ENCODE measurements at regions not wholly inside any gene's neighbourhood (a gene's known extent, or its start where the extent isn't known, plus 50 kb on each side); places are given as distances from the start of the nearest gene placed in this dataset.
"Not testable (repeated sequence)": the region's sequence is repeated elsewhere in the genome, so short reads cannot be mapped to it uniquely, and the experiment has no call there.

- H3K4me3 Mint-ChIP-seq; H3K4me1 Mint-ChIP-seq (ENCODE audit: low read depth); H3K36me3 Mint-ChIP-seq (ENCODE audit: low read depth); intact Hi-C loops (cut with micrococcal nuclease); H3K27ac Mint-ChIP-seq; H3K27me3 Mint-ChIP-seq: not testable (repeated sequence)
- H3K9me3 Mint-ChIP-seq = peaks cover 23% of the 10 kb centered on the region
Observed at GRCh38 chr7:159335181-159335926, 190.7 kb upstream of the VIPR2 start.

GRCh38 chr7:159332854-159333479 is 188.3 kb upstream of the VIPR2 start:
- H3K27ac Mint-ChIP-seq; H3K36me3 Mint-ChIP-seq (ENCODE audit: low read depth); H3K4me1 Mint-ChIP-seq (ENCODE audit: low read depth); H3K27me3 Mint-ChIP-seq; intact Hi-C loops (cut with micrococcal nuclease); H3K4me3 Mint-ChIP-seq: not testable (repeated sequence)
- peaks cover 42% of the 10 kb centered on the region for H3K9me3 Mint-ChIP-seq

GRCh38 chr7:159331462-159331861 is 186.8 kb upstream of the VIPR2 start:
- no peak overlapping the region for H3K4me3 Mint-ChIP-seq
- no peaks in the 10 kb centered on the region for H3K27me3 Mint-ChIP-seq
- H3K27ac Mint-ChIP-seq = no peak overlapping the region
- peaks cover 57% of the 10 kb centered on the region for H3K9me3 Mint-ChIP-seq
- H3K36me3 Mint-ChIP-seq (ENCODE audit: low read depth) = no peaks in the 10 kb centered on the region
- intact Hi-C loops (cut with micrococcal nuclease) = no loop called here
- H3K4me1 Mint-ChIP-seq (ENCODE audit: low read depth) = no peaks in the 10 kb centered on the region

- H3K9me3 Mint-ChIP-seq = peaks cover 57% of the 10 kb centered on the region
- no peaks in the 10 kb centered on the region for H3K27me3 Mint-ChIP-seq
- no peaks in the 10 kb centered on the region for H3K4me1 Mint-ChIP-seq (ENCODE audit: low read depth)
- intact Hi-C loops (cut with micrococcal nuclease) = no loop called here
- H3K36me3 Mint-ChIP-seq (ENCODE audit: low read depth) = no peaks in the 10 kb centered on the region
- H3K4me3 Mint-ChIP-seq = no peak overlapping the region
- no peak overlapping the region for H3K27ac Mint-ChIP-seq
Observed at GRCh38 chr7:159329818-159330378, 185.2 kb upstream of the VIPR2 start.

- no peak overlapping the region for H3K27ac Mint-ChIP-seq
- no peak overlapping the region for H3K4me3 Mint-ChIP-seq
- no peaks in the 10 kb centered on the region for H3K36me3 Mint-ChIP-seq (ENCODE audit: low read depth)
- peaks cover 51% of the 10 kb centered on the region for H3K9me3 Mint-ChIP-seq
- H3K4me1 Mint-ChIP-seq (ENCODE audit: low read depth) = no peaks in the 10 kb centered on the region
- intact Hi-C loops (cut with micrococcal nuclease) = no loop called here
- H3K27me3 Mint-ChIP-seq = no peaks in the 10 kb centered on the region
Observed at GRCh38 chr7:159328096-159328495, 183.4 kb upstream of the VIPR2 start.

GRCh38 chr7:159323359-159323758 is 178.7 kb upstream of the VIPR2 start:
- Mint-ChIP-seq H3K4me1 (ENCODE audit: low read depth) (no peaks in the 10 kb centered on the region), H3K36me3 (ENCODE audit: low read depth) (no peaks in the 10 kb centered on the region), H3K27ac (no peak overlapping the region), H3K9me3 (peaks cover 34% of the 10 kb centered on the region), H3K27me3 (no peaks in the 10 kb centered on the region), H3K4me3 (no peak overlapping the region)
- intact Hi-C loops (cut with micrococcal nuclease) = no loop called here

- Mint-ChIP-seq H3K4me3 (no peak overlapping the region), H3K36me3 (ENCODE audit: low read depth) (no peaks in the 10 kb centered on the region), H3K27ac (no peak overlapping the region), H3K27me3 (no peaks in the 10 kb centered on the region), H3K4me1 (ENCODE audit: low read depth) (no peaks in the 10 kb centered on the region), H3K9me3 (peaks cover 24% of the 10 kb centered on the region)
- intact Hi-C loops (cut with micrococcal nuclease) = no loop called here
Observed at GRCh38 chr7:159321278-159321677, 176.6 kb upstream of the VIPR2 start.

- Mint-ChIP-seq H3K27ac (no peak overlapping the region), H3K9me3 (peaks cover 22% of the 10 kb centered on the region)
Observed at GRCh38 chr7:159318682-159319351, 174.2 kb upstream of the VIPR2 start.

GRCh38 chr7:159317294-159317693 is 172.6 kb upstream of the VIPR2 start:
- intact Hi-C loops (cut with micrococcal nuclease) = no loop called here
- Mint-ChIP-seq H3K27ac (no peak overlapping the region), H3K9me3 (peaks cover 22% of the 10 kb centered on the region), H3K4me3 (no peak overlapping the region), H3K4me1 (ENCODE audit: low read depth) (no peaks in the 10 kb centered on the region), H3K27me3 (no peaks in the 10 kb centered on the region), H3K36me3 (ENCODE audit: low read depth) (no peaks in the 10 kb centered on the region)

More at GRCh38 chr7:159318682-159319351, 174.2 kb upstream of the VIPR2 start:
- Mint-ChIP-seq H3K27me3 (no peaks in the 10 kb centered on the region), H3K4me1 (ENCODE audit: low read depth) (no peaks in the 10 kb centered on the region), H3K4me3 (no peak overlapping the region), H3K36me3 (ENCODE audit: low read depth) (no peaks in the 10 kb centered on the region)
- intact Hi-C loops (cut with micrococcal nuclease) = no loop called here

GRCh38 chr7:159311172-159311494 is 166.5 kb upstream of the VIPR2 start:
- H3K4me3 Mint-ChIP-seq = no peak overlapping the region
- peaks cover 2% of the 10 kb centered on the region for H3K27me3 Mint-ChIP-seq
- H3K27ac Mint-ChIP-seq = no peak overlapping the region
- intact Hi-C loops (cut with micrococcal nuclease) = no loop called here
- H3K9me3 Mint-ChIP-seq = peaks cover 22% of the 10 kb centered on the region
- no peaks in the 10 kb centered on the region for H3K36me3 Mint-ChIP-seq (ENCODE audit: low read depth)
- H3K4me1 Mint-ChIP-seq (ENCODE audit: low read depth) = no peaks in the 10 kb centered on the region

- H3K27ac Mint-ChIP-seq = no peak overlapping the region
- peaks cover 2% of the 10 kb centered on the region for H3K27me3 Mint-ChIP-seq
- H3K9me3 Mint-ChIP-seq = peaks cover 20% of the 10 kb centered on the region
- no peaks in the 10 kb centered on the region for H3K36me3 Mint-ChIP-seq (ENCODE audit: low read depth)
- H3K4me3 Mint-ChIP-seq = no peak overlapping the region
- H3K4me1 Mint-ChIP-seq (ENCODE audit: low read depth) = no peaks in the 10 kb centered on the region
- intact Hi-C loops (cut with micrococcal nuclease) = no loop called here
Observed at GRCh38 chr7:159310457-159311171, 165.9 kb upstream of the VIPR2 start.

- H3K36me3 Mint-ChIP-seq (ENCODE audit: low read depth); H3K27ac Mint-ChIP-seq; H3K4me1 Mint-ChIP-seq (ENCODE audit: low read depth); H3K4me3 Mint-ChIP-seq; intact Hi-C loops (cut with micrococcal nuclease); H3K27me3 Mint-ChIP-seq: not testable (repeated sequence)
- H3K9me3 Mint-ChIP-seq = peaks cover 20% of the 10 kb centered on the region
Observed at GRCh38 chr7:159309214-159309613, 164.5 kb upstream of the VIPR2 start.

GRCh38 chr7:159306012-159306411 is 161.3 kb upstream of the VIPR2 start:
- intact Hi-C loops (cut with micrococcal nuclease) = no loop called here
- Mint-ChIP-seq H3K4me3 (no peak overlapping the region), H3K4me1 (ENCODE audit: low read depth) (no peaks in the 10 kb centered on the region), H3K9me3 (peaks cover 25% of the 10 kb centered on the region), H3K27ac (no peak overlapping the region), H3K27me3 (no peaks in the 10 kb centered on the region), H3K36me3 (ENCODE audit: low read depth) (no peaks in the 10 kb centered on the region)

GRCh38 chr7:159305185-159305584 is 160.5 kb upstream of the VIPR2 start:
- H3K36me3 Mint-ChIP-seq (ENCODE audit: low read depth); H3K4me1 Mint-ChIP-seq (ENCODE audit: low read depth); H3K4me3 Mint-ChIP-seq; intact Hi-C loops (cut with micrococcal nuclease); H3K27ac Mint-ChIP-seq; H3K27me3 Mint-ChIP-seq: not testable (repeated sequence)
- peaks cover 19% of the 10 kb centered on the region for H3K9me3 Mint-ChIP-seq
